NCI-H2107 treated with DMSO at 0.1 percent for 48 hours (cell line): ENCODE measurements at regions not wholly inside any gene's neighbourhood (a gene's known extent, or its start where the extent isn't known, plus 50 kb on each side); places are given as distances from the start of the nearest gene placed in this dataset.
"Not testable (repeated sequence)": the region's sequence is repeated elsewhere in the genome, so short reads cannot be mapped to it uniquely, and the experiment has no call there.

Experiments
- DNase-seq: peaks from one replicate; lab custom pipeline; 2025; ENCODE audit not compliant: unreplicated experiment; lab: John Stamatoyannopoulos, UW

- no peak for DNase-seq
Measured at GRCh38 chr7:36058020-36058592, 94.9 kb upstream of the EEPD1 start.

- not testable (repeated sequence) for DNase-seq
Measured at GRCh38 chr7:36060388-36060787, 92.7 kb upstream of the EEPD1 start.

- DNase-seq = no peak
Measured at GRCh38 chr7:36062154-36062815, 90.8 kb upstream of the EEPD1 start.

GRCh38 chr7:36064676-36065075 lies 88.4 kb upstream of the EEPD1 start:
- DNase-seq = no peak

GRCh38 chr7:36065563-36066342 lies 87.3 kb upstream of the EEPD1 start:
- DNase-seq = not testable (repeated sequence)

- DNase-seq = no peak
Measured at GRCh38 chr7:36066343-36066664, 86.8 kb upstream of the EEPD1 start.

- no peak for DNase-seq
Measured at GRCh38 chr7:36070230-36070629, 82.8 kb upstream of the EEPD1 start.

- no peak for DNase-seq
Measured at GRCh38 chr7:36071605-36072004, 81.4 kb upstream of the EEPD1 start.

- no peak for DNase-seq
Measured at GRCh38 chr7:36072620-36073019, 80.4 kb upstream of the EEPD1 start.

GRCh38 chr7:36075561-36075960 lies 77.5 kb upstream of the EEPD1 start:
- DNase-seq = peak; percentile 65

- DNase-seq = peak; percentile 55
Measured at GRCh38 chr7:36076074-36076473, 77.0 kb upstream of the EEPD1 start.

- no peak for DNase-seq
Measured at GRCh38 chr7:36078816-36079360, 74.2 kb upstream of the EEPD1 start.

- no peak for DNase-seq
Measured at GRCh38 chr7:36079446-36080025, 73.5 kb upstream of the EEPD1 start.

GRCh38 chr7:36080843-36081242 lies 72.2 kb upstream of the EEPD1 start:
- DNase-seq = no peak

- DNase-seq = no peak
Measured at GRCh38 chr7:36082216-36082615, 70.8 kb upstream of the EEPD1 start.

- DNase-seq = no peak
Measured at GRCh38 chr7:36082910-36083309, 70.1 kb upstream of the EEPD1 start.

GRCh38 chr7:36083626-36084380 lies 69.3 kb upstream of the EEPD1 start:
- no peak for DNase-seq

GRCh38 chr7:36084485-36085091 lies 68.5 kb upstream of the EEPD1 start:
- peak; percentile 86 for DNase-seq

- no peak for DNase-seq
Measured at GRCh38 chr7:36085096-36085495, 68.0 kb upstream of the EEPD1 start.

- DNase-seq = no peak
Measured at GRCh38 chr7:36086571-36086970, 66.5 kb upstream of the EEPD1 start.

GRCh38 chr7:36088553-36088952 lies 64.5 kb upstream of the EEPD1 start:
- no peak for DNase-seq
